Glomerular visceral epithelial cell (primary cell): ENCODE measurements at regions not wholly inside any gene's neighbourhood (a gene's known extent, or its start where the extent isn't known, plus 50 kb on each side); places are given as distances from the start of the nearest gene placed in this dataset.

Source experiments
- DNase-seq: peaks from one replicate; pipeline ENCODE4 v3.0.0-alpha.2; 2016; ENCODE audit errors: extremely low spot score

GRCh38 chr5:159855476-159856191, 60.6 kb upstream of the ADRA1B start:
- DNase-seq, result no peak

GRCh38 chr5:159858871-159859270, 57.4 kb upstream of the ADRA1B start:
- no peak for DNase-seq

- no peak for DNase-seq
Measured at GRCh38 chr5:159861086-159861485, 55.2 kb upstream of the ADRA1B start.

- no peak for DNase-seq
Measured at GRCh38 chr5:159864885-159865691, 51.2 kb upstream of the ADRA1B start.

- DNase-seq, result no peak
Measured at GRCh38 chr5:159866093-159866492, 50.2 kb upstream of the ADRA1B start.
